Heart right ventricle (tissue), 16 donors: ENCODE measurements at regions not wholly inside any gene's neighbourhood (a gene's known extent, or its start where the extent isn't known, plus 50 kb on each side); places are given as distances from the start of the nearest gene placed in this dataset.
"Not testable (repeated sequence)": the region's sequence is repeated elsewhere in the genome, so short reads cannot be mapped to it uniquely, and the experiment has no call there.

ENCODE experiments used
- ATAC-seq, 8 donors: fragments of 200-7000 bp; cut with Tn5 transposase; one replicate each; pipeline ENCODE4 v1.9.1; 2020; ENCODE audit warnings: mild to moderate bottlenecking in 8 of 8, moderate library complexity in 8 of 8, moderate number of reproducible peaks in 1 of 8
- DNase-seq, 2 donors: peaks; one replicate each; pipeline ENCODE4 v3.0.0-alpha.2; 2020
- H3K27ac ChIP-seq, 10 donors: fragments of 200-600 bp; sonication (generic) in 2 of 10; one replicate each; pipeline versions ENCODE4 v1.5.0 to v1.8.0; 2020 to 2022; ENCODE audit warnings: mild to moderate bottlenecking in 3 of 10
- H3K27me3 ChIP-seq, 7 donors: fragments of 200-600 bp; one replicate each; pipeline ENCODE4 v1.8.0; 2021 to 2022; ENCODE audit warnings: mild to moderate bottlenecking in 2 of 7
- H3K36me3 ChIP-seq, 9 donors: fragments of 200-600 bp; sonication (generic) in 1 of 9; one replicate each; pipeline versions ENCODE4 v1.5.0 to v1.8.0; 2020 to 2022; ENCODE audit warnings: mild to moderate bottlenecking in 2 of 9
- H3K4me1 ChIP-seq, 9 donors: fragments of 200-600 bp; sonication (generic) in 1 of 9; one replicate each; pipeline versions ENCODE4 v1.5.0 to v1.8.0; 2020 to 2022; ENCODE audit warnings: mild to moderate bottlenecking in 4 of 9
- H3K4me3 ChIP-seq, 10 donors: fragments of 200-600 bp; sonication (generic) in 2 of 10; one replicate each; pipeline versions ENCODE4 v1.5.0 to v1.8.0; 2020 to 2022; ENCODE audit warnings: mild to moderate bottlenecking in 7 of 10, moderate library complexity in 2 of 10
- H3K9me3 ChIP-seq, 11 donors: fragments of 200-600 bp in 10 of 11; sonication (generic) in 2 of 11; one replicate each; pipeline versions ENCODE4 v1.5.0 to v1.8.0; 2013 to 2022; ENCODE audit warnings: mild to moderate bottlenecking in 2 of 11, control low read depth in 1 of 11, moderate library complexity in 1 of 11
- WGBS, 2 donors: extraction: QIAGEN DNeasy Blood & Tissue Kit; methylation state at CpG; one replicate each; pipeline ENCODE4 v1.1.7; 2013; ENCODE audit warnings: inconsistent platforms in 1 of 2; 5-methylcytosine and 5-hydroxymethylcytosine counted together
- intact Hi-C, 10 donors: fragments of 100-400 bp; cut with DNase I; formaldehyde crosslinking; loops; one replicate each; pipeline versions ENCODE4 v1.11.1 to v1.14.2; 2022
- TF ChIP-seq, protein P1 (sequence below), 9 donors: fragments of 200-600 bp; sonication (generic) in 2 of 9; IDR thresholded peaks; one replicate each; pipeline versions ENCODE4 v1.5.0 to v1.8.0; 2021 to 2022; ENCODE audit warnings: antibody characterized with exemption in 9 of 9, mild to moderate bottlenecking in 5 of 9, moderate library complexity in 1 of 9
- donor health status: Arrhythmogenic right ventricular cardiomyopathy.
- donor health status: ischemic (EF 13 %, LVEDD 7.1; RV severe dilation, severe dysfunction).
- donor health status: healthy with polysubstance abuse.
- donor health status: DM: no; HTN: yes; CAD: no.
- donor health status: DM: no; HTN: no; CAD: no.
- donor health status: ischemic (EF 25% LVEDD 6.9; RV normal size, moderate dysfunction).
- donor health status: ischemic (EF 25% LVEDD 5.7; RV mildly dilated, moderate dysfunction).
- donor health status: healthy.
- donor health status: DM: yes; HTN: yes; CAD: no.
- donor health status: Ischemic cardiomyopathy.
- donor health status: ischemic (EF 35%, LVEDD 5.7; RV mildly dilated, moderate dysfunction).
- donor health status: nonischemic (EF 11% LVEDD 7.7; RV severe dilation, severe dysfunction).
- donor health status: DM: yes; HTN: yes; CAD: no.
- donor health status: PGD.
- donor health status: ischemic (EF 29% LVEDD 5.4; RV normal size, mild dysfunction).
- donor health status: nonischemic (EF 23%, LVEDD 6.1; RV moderate dilation, normal function).

DNA sequence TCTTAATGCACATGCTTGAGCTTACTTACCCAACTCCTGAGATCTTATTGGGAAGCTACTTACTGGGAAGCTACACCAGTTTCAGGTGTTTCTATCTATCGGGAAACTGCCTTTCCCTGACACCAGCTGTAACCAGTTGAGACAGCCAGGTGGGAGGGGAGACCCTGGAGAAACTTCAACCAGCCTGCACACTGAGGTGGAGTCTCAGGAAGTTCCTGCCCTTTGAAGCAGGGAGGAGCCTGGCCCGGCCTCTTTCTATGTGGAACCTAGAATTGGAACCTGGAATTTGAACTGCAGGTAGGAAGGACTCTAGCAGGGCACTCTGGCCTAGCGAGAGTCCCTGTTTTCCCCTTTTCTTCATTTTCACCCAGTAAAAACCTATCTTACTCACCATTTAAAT is 425.8 kb upstream of the PABPC4L start:
- no peaks in the 10 kb centered on the region for H3K9me3 ChIP-seq
- WGBS, 2 donors: 93 to 94% methylated on average over 3 of the region's 3 CpGs
- no peak for ATAC-seq

DNA sequence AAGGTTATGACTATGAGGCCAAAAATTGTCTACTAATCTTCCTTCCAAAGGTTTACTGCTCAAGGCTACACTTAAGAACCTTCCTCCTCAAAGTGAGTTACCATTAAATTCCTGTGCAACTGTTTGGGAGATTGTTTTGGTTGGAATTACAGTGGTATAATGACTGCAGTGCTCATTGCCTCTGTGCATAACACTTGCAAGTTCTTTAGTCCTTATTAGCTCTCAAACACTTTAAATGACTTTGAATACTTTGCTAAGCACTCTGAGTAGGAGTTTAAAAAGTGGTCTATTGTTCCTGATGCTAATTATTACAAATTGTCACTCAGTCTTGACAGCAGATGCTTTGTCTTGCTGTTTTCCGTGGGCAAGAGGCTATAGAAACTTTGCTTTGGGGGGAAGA is 422.8 kb upstream of the PABPC4L start:
- no peak overlapping the region for H3K4me3 ChIP-seq
- TF ChIP-seq, protein P1, sequence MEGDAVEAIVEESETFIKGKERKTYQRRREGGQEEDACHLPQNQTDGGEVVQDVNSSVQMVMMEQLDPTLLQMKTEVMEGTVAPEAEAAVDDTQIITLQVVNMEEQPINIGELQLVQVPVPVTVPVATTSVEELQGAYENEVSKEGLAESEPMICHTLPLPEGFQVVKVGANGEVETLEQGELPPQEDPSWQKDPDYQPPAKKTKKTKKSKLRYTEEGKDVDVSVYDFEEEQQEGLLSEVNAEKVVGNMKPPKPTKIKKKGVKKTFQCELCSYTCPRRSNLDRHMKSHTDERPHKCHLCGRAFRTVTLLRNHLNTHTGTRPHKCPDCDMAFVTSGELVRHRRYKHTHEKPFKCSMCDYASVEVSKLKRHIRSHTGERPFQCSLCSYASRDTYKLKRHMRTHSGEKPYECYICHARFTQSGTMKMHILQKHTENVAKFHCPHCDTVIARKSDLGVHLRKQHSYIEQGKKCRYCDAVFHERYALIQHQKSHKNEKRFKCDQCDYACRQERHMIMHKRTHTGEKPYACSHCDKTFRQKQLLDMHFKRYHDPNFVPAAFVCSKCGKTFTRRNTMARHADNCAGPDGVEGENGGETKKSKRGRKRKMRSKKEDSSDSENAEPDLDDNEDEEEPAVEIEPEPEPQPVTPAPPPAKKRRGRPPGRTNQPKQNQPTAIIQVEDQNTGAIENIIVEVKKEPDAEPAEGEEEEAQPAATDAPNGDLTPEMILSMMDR (IDR thresholded peaks at IDR 0.05): no peak
- WGBS, 2 donors: 52 to 61% methylated on average over 1 of the region's 1 CpG
- DNase-seq (no peak), ATAC-seq (no peak)
- no peak overlapping the region for H3K27ac ChIP-seq
- H3K4me1 ChIP-seq: no peaks in the 10 kb centered on the region
- intact Hi-C loops: no loop called here
- H3K9me3 ChIP-seq: no peaks in the 10 kb centered on the region
- no peaks in the 10 kb centered on the region for H3K36me3 ChIP-seq
- H3K27me3 ChIP-seq: no peaks in the 10 kb centered on the region

More for the DNA sequence above, 425.8 kb upstream of the PABPC4L start:
- H3K36me3 ChIP-seq: no peaks in the 10 kb centered on the region
- no peak overlapping the region for H3K27ac ChIP-seq
- no peaks in the 10 kb centered on the region for H3K27me3 ChIP-seq
- no peak overlapping the region for H3K4me3 ChIP-seq
- DNase-seq: no peak
- intact Hi-C loops: no loop called here
- TF ChIP-seq, protein P1 (IDR thresholded peaks at IDR 0.05): no peak
- H3K4me1 ChIP-seq: no peaks in the 10 kb centered on the region

DNA sequence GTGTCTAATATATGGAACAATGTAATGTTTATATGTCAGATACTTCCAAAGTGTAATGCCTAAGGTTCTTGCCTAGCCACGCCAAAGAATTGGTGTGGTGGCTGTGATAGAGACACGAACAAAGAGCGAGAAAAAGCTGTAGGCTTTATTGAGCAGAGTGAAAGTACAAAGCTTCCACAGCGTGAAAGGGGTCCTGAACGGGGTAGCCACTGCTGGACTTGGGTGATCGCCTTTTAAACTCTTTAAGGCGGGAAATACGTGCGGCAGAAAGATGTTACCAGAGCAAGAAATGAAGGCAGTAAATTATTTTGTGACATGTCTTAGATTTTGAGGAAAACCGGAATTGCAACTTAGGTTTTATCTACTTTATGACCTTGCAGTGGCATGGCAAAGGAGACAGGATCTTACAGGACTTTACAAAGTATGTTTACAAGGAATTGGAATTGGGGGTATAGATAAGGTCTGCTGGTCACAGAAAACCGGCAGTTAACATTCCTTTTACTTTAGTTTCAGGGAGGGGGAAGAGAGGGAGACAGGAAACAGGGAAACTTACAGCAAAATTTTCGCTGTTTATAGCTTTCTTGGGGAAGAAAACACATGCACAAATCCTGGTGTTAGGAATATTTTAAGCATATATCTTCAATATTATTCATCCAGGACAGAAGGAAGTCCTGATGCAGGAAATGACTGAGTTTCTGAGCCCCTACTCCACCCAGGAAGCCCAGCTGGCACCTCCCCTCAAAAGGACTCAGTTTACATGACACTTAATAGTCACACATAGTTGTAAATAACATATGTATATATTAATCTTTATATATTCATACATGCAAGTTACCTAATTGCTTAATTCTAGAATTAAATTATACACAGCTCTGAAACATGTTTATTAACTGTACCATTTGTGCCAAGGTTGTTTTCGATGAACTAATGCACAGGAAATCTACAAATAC is 421.3 kb upstream of the PABPC4L start:
- DNase-seq, H3K9me3 ChIP-seq, H3K4me3 ChIP-seq, H3K36me3 ChIP-seq, H3K27ac ChIP-seq, H3K4me1 ChIP-seq, H3K27me3 ChIP-seq, intact Hi-C loops, ATAC-seq: not testable (repeated sequence)
- 69 to 81% methylated on average over 13 of the region's 13 CpGs for WGBS, 2 donors

DNA sequence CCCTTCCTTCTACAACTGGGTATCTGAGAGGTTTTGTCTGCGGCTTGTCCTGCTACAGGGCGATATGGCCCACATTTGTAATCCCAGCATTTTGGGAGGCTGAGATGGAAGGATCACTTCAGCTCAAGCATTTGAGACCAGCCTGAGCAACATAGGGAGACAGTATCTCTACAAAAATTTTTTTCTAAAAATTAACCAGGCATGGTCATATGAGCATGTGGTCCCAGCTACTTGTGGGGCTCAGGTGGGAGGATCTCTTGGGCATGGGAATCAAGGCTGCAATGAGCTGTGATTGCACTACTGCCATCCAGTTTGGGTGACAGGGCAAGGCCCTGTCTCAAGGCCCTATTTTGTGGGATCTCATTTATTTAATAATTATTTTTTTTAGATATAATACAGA is 420.6 kb upstream of the PABPC4L start:
- Histone ChIP-seq H3K4me3 (no peak overlapping the region), H3K27ac (no peak overlapping the region), H3K27me3 (no peaks in the 10 kb centered on the region), H3K36me3 (no peaks in the 10 kb centered on the region), H3K9me3 (no peaks in the 10 kb centered on the region), H3K4me1 (no peaks in the 10 kb centered on the region)
- WGBS, 2 donors: 99 to 100% methylated on average over 2 of the region's 2 CpGs
- ATAC-seq: no peak
- intact Hi-C loops: no loop called here
- no peak for DNase-seq
- TF ChIP-seq, protein P1 (IDR thresholded peaks at IDR 0.05): no peak

DNA sequence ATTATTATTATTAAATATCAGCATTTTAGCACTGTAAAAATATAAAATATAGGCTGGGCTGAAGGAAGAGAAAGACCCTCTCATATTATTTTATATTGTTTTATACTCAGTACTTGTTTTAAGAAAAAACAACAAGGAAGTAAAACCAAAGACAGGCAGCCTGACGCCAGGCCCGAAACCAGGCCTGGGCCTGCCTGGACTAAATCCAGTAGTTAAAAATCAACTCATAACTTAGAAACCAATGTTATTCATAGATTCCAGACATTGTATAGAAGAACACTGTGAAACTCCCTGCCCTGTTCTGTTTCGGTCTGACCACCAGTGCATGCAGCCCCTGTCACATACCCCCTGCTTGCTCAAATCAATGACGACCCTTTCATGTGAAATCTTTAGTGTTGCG is 420.1 kb upstream of the PABPC4L start:
- ATAC-seq, H3K27me3 ChIP-seq, H3K36me3 ChIP-seq, DNase-seq, H3K4me1 ChIP-seq, H3K9me3 ChIP-seq, H3K4me3 ChIP-seq, intact Hi-C loops, H3K27ac ChIP-seq: not testable (repeated sequence)
- 71 to 72% methylated on average over 5 of the region's 5 CpGs for WGBS, 2 donors
